ENCODE measurements at regions not wholly inside any gene's neighbourhood (a gene's known extent, or its start where the extent isn't known, plus 50 kb on each side); places are given as distances from the start of the nearest gene placed in this dataset.

DNA sequence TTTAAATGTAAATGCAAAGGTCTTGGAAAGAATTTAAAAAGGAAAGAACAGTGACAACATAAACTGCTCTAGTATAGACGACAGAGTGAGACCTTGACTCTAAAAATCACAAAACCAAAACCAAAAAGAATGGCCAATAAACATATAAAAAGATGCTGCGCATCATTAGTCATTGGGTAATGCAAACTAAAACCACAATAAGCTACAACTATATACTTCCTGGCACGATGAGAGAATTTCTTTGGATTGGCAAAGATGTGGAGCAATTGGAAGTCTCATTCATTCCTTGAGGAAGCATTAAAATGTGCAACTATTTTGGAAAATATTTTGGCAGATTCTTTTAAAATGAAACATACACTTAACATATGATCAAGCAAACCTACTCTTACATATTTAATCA, 98.7 kb upstream of the ZPLD1 start:
- intact Hi-C loops (cut with micrococcal nuclease; ENCODE audit: unreplicated experiment), result no loop called here
- no peaks in the 10 kb centered on the region for H3K9me3 ChIP-seq
- H3K4me3 ChIP-seq (ENCODE audit: low read depth, low read length), result no peak overlapping the region
- H3K36me3 ChIP-seq (ENCODE audit: control insufficient read depth, insufficient read depth, low read length), result no peaks in the 10 kb centered on the region
- no peak for DNase-seq
- POLR2A ChIA-PET, result no interaction called here
- no peaks in the 10 kb centered on the region for H3K27me3 Mint-ChIP-seq (ENCODE audit: insufficient read depth, unreplicated experiment)
- H3K9me3 Mint-ChIP-seq (ENCODE audit: unreplicated experiment), result no peaks in the 10 kb centered on the region
- no peaks in the 10 kb centered on the region for H3K4me1 ChIP-seq
- H3K27me3 ChIP-seq (replicated peaks; ENCODE audit: control insufficient read depth, insufficient read depth, low read length), result no peaks in the 10 kb centered on the region
- no peaks in the 10 kb centered on the region for H3K4me1 Mint-ChIP-seq (ENCODE audit: low read depth, unreplicated experiment)
- BruUV-seq (replicated peaks), result no TSS peak
- H3K4me3 Mint-ChIP-seq (ENCODE audit: unreplicated experiment), result no peak overlapping the region
- no peak for TF ChIP-seq CTCF (IDR thresholded peaks at IDR 0.05; ENCODE audit: insufficient read depth in 1 of 2, low read depth in 1 of 2, low read length in 1 of 2, severe bottlenecking in 1 of 2, unreplicated experiment in 1 of 2)
- CTCF ChIA-PET, result no interaction called here
- no peaks in the 10 kb centered on the region for H3K36me3 Mint-ChIP-seq (ENCODE audit: insufficient read depth, unreplicated experiment)
- H3K27ac Mint-ChIP-seq (ENCODE audit: unreplicated experiment), result no peak overlapping the region

DNA sequence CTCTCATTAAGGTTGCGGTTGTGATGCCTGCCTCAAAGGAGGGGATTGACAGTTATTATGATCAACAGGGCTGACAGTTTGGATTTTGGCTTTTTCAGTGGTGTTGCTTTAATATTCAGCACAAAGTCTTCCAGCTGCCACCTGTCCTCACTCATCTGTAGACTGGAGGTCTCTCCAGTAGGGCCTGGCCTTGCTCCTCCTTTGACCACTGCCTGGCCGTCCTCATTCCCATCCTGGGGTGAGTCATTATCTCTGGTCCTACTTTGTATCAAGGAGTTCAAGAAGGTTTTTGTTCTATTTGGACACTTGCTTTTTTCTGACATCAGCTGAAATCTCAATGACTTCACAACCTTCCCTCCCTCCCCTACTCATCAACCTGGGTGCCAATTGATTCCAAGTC, 95.1 kb upstream of the ZPLD1 start:
- H3K4me1 Mint-ChIP-seq (ENCODE audit: low read depth, unreplicated experiment), result no peaks in the 10 kb centered on the region

DNA sequence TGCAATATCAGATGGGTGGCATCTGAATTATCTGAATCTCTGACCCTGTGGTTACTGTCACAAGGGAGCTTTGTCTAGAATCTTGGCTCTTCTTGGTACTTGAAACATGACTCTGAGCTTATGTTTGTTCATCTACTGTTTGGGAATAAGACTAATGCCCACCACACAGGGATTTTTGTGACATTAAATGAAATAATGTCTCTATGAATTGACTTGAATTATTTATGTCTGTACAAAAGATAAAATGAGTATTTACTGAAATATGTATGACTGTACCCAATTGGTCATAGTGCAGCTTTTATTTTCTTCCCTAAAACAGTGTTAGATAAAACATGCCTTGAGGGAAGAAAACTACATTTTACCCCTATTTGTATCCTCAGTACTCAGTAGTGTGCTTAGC, 87.9 kb upstream of the ZPLD1 start:
- intact Hi-C loops (cut with micrococcal nuclease; ENCODE audit: unreplicated experiment), result no loop called here
- POLR2A ChIA-PET, result no interaction called here

More for the DNA sequence above, 95.1 kb upstream of the ZPLD1 start:
- Histone ChIP-seq H3K36me3 (ENCODE audit: control insufficient read depth, insufficient read depth, low read length) (no peaks in the 10 kb centered on the region), H3K4me1 (no peaks in the 10 kb centered on the region), H3K27me3 (replicated peaks; ENCODE audit: control insufficient read depth, insufficient read depth, low read length) (no peaks in the 10 kb centered on the region), H3K4me3 (ENCODE audit: low read depth, low read length) (no peak overlapping the region), H3K9me3 (no peaks in the 10 kb centered on the region)
- intact Hi-C loops (cut with micrococcal nuclease; ENCODE audit: unreplicated experiment), result no loop called here
- Mint-ChIP-seq H3K27ac (ENCODE audit: unreplicated experiment) (no peak overlapping the region), H3K36me3 (ENCODE audit: insufficient read depth, unreplicated experiment) (no peaks in the 10 kb centered on the region), H3K4me3 (ENCODE audit: unreplicated experiment) (no peak overlapping the region), H3K9me3 (ENCODE audit: unreplicated experiment) (no peaks in the 10 kb centered on the region), H3K27me3 (ENCODE audit: insufficient read depth, unreplicated experiment) (peaks cover 5% of the 10 kb centered on the region)
- DNase-seq, result no peak
- BruUV-seq (replicated peaks), result no TSS peak
- POLR2A ChIA-PET, result no interaction called here
- CTCF ChIA-PET, result no interaction called here
- no peak for TF ChIP-seq CTCF (IDR thresholded peaks at IDR 0.05; ENCODE audit: insufficient read depth in 1 of 2, low read depth in 1 of 2, low read length in 1 of 2, severe bottlenecking in 1 of 2, unreplicated experiment in 1 of 2)

More for the DNA sequence above, 87.9 kb upstream of the ZPLD1 start:
- no peak overlapping the region for H3K27ac Mint-ChIP-seq (ENCODE audit: unreplicated experiment)
- no peak for DNase-seq
- H3K4me3 ChIP-seq (ENCODE audit: low read depth, low read length), result no peak overlapping the region
- H3K9me3 Mint-ChIP-seq (ENCODE audit: unreplicated experiment), result no peaks in the 10 kb centered on the region
- no peaks in the 10 kb centered on the region for H3K27me3 ChIP-seq (replicated peaks; ENCODE audit: control insufficient read depth, insufficient read depth, low read length)
- H3K27me3 Mint-ChIP-seq (ENCODE audit: insufficient read depth, unreplicated experiment), result no peaks in the 10 kb centered on the region
- H3K9me3 ChIP-seq, result no peaks in the 10 kb centered on the region
- H3K36me3 ChIP-seq (ENCODE audit: control insufficient read depth, insufficient read depth, low read length), result no peaks in the 10 kb centered on the region
- no peaks in the 10 kb centered on the region for H3K4me1 Mint-ChIP-seq (ENCODE audit: low read depth, unreplicated experiment)
- CTCF ChIA-PET, result no interaction called here
- H3K4me3 Mint-ChIP-seq (ENCODE audit: unreplicated experiment), result no peak overlapping the region
- BruUV-seq (replicated peaks), result no TSS peak
- no peaks in the 10 kb centered on the region for H3K4me1 ChIP-seq
- no peak for TF ChIP-seq CTCF (IDR thresholded peaks at IDR 0.05; ENCODE audit: insufficient read depth in 1 of 2, low read depth in 1 of 2, low read length in 1 of 2, severe bottlenecking in 1 of 2, unreplicated experiment in 1 of 2)
- no peaks in the 10 kb centered on the region for H3K36me3 Mint-ChIP-seq (ENCODE audit: insufficient read depth, unreplicated experiment)

Measured in Caco-2 (cell line).